HEK293 (cell line): ENCODE measurements at regions not wholly inside any gene's neighbourhood (a gene's known extent, or its start where the extent isn't known, plus 50 kb on each side); places are given as distances from the start of the nearest gene placed in this dataset.

Experiments
- PRDM1 ChIP-seq: fragments of 450-650 bp; formaldehyde crosslinking; IDR thresholded peaks from 2 replicates; pipeline ENCODE4; 2016; ENCODE audit warnings: missing biosample characterization, missing genetic modification characterization
- ZBTB7A ChIP-seq: fragments of 450-650 bp; formaldehyde crosslinking; IDR thresholded peaks from 2 replicates; pipeline ENCODE4 v1.5.1; 2016; ENCODE audit warnings: low read depth, missing biosample characterization, missing genetic modification characterization
- ZNF324 ChIP-seq: fragments of 450-650 bp; formaldehyde crosslinking; IDR thresholded peaks from 2 replicates; pipeline ENCODE4 v1.5.1; 2016; ENCODE audit warnings: missing biosample characterization, missing genetic modification characterization
- ZNF416 ChIP-seq: fragments of 450-650 bp; formaldehyde crosslinking; IDR thresholded peaks from 2 replicates; pipeline ENCODE4 v1.5.1; 2016; ENCODE audit warnings: missing biosample characterization, missing genetic modification characterization
- ZNF426 ChIP-seq: fragments of 450-650 bp; formaldehyde crosslinking; IDR thresholded peaks from 2 replicates; pipeline ENCODE4 v1.5.1; 2017; ENCODE audit warnings: missing biosample characterization, missing genetic modification characterization, mild to moderate bottlenecking, inconsistent platforms, moderate library complexity
- ZNF530 ChIP-seq: fragments of 450-650 bp; formaldehyde crosslinking; IDR thresholded peaks from 2 replicates; pipeline ENCODE4 v1.5.1; 2016; ENCODE audit warnings: low read depth, missing biosample characterization, missing genetic modification characterization
- ZNF623 ChIP-seq: fragments of 450-650 bp; formaldehyde crosslinking; IDR thresholded peaks from 2 replicates; pipeline ENCODE4 v1.5.1; 2016; ENCODE audit warnings: missing biosample characterization, missing genetic modification characterization

DNA sequence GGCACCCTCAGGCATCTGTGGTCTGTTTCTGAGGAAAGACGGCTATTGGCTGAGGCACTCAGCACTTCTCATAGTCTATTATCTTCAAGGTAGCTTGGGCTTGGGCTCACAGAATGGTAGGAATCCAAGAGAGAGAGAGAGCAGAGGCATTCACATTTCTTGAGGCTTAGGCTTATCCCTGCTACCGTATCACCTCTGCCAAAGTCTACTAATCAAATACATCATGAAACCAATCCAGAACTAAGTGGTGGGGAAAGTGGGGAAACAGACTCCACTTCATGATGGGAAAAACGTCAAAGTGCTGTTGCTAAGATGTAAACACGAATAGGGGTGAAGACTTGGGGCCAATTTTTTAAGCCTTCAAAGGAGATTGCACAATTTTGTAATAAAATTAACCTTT lies 271.1 kb upstream of the SEMA3D start:
- TF ChIP-seq ZNF416, result no peak
- TF ChIP-seq ZNF530 (tag by site-specific recombination), result no peak
- TF ChIP-seq PRDM1 (tag by site-specific recombination), result no peak
- no peak for TF ChIP-seq ZNF324 (tag by site-specific recombination)
- no peak for TF ChIP-seq ZBTB7A
- no peak for TF ChIP-seq ZNF623
- TF ChIP-seq ZNF426 (tag by site-specific recombination), result no peak
